HG02973 (cell line): ENCODE measurements at regions not wholly inside any gene's neighbourhood (a gene's known extent, or its start where the extent isn't known, plus 50 kb on each side); places are given as distances from the start of the nearest gene placed in this dataset.
"Not testable (repeated sequence)": the region's sequence is repeated elsewhere in the genome, so short reads cannot be mapped to it uniquely, and the experiment has no call there.

ENCODE experiments used
- ATAC-seq: cut with Tn5 transposase; IDR thresholded peaks from one replicate; pipeline ENCODE4 v1.9.1; 2021; ENCODE audit warnings: moderate library complexity; ENCODE audit not compliant: unreplicated experiment

DNA sequence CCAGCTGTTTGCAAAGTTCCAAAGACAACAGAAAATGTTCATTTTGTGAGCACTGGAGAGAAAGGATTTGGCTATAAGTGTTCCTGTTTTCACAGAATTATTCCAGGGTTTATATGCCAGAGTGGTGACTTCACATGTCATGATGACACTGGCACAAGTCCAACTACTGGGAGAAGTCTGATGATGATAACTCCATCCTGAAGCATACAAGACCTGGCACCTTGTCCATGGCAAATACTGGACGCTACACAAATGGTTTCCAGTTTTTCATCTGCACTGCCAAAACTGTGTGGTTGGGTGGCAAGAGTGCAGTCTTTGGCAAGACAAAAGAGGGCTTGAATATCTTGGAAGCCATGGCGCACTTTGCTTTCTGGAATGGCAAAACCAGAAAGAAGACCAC lies 385.0 kb downstream of the CDH11 start:
- no peak for ATAC-seq

DNA sequence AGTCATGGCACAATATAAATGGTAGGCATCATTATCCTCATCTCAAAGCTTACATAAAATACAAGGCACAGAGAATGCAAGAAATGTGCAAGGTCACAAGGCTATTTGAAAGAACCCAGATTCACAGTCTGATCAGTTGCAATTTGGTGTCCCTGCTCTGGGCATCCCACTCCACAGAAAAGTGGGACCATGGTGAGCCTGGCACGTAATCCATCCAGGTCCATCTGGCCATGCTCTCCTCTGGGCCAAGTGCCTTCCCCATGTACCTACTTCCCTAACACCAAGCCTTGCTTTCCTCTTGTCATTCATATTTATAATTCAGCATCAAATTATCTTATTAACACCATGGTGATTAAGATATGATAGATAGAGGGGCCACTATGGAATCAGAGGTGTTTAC lies 390.0 kb downstream of the CDH11 start:
- no peak for ATAC-seq

GRCh38 chr16:64730261-64730660 lies 391.6 kb downstream of the CDH11 start:
- no peak for ATAC-seq

DNA sequence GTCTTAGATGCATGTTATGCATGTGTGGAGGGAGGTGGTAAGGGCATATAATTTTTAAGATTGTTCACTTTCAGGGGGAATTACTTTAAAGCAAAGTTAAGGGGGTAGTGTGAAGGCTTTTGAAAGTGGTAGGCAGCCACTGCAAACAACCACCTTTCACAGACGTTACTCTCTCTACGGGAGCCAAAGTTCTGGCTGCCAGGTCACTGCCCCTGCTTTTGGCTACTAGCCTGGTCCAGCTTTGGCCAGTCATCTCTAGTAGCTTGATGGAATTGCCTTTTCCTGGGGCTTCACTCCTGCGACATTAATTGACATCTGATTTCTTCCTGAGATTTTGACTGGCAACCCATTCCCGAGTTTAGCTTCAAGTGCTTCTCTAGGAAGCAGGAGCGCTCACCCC lies 397.5 kb downstream of the CDH11 start:
- ATAC-seq = no peak

DNA sequence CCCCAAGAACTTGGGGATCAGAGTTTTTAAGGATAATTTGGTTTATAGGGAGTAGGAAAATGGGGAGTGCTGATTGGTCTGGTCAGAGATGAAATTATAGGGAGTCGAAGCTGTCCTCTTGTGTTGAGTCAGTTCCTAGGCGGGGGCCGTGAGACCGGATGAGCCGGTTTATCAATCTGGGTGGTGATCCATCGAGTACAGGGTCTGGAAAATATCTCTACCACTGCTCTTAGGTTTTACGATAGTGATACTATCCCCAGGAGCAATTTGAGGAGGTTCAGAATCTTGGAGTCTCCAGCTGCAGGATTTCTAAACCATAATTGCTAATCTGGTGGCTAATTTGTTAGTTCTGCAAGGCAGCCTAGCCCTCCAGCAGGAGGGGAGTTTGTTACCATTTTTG lies 403.4 kb downstream of the CDH11 start:
- no peak for ATAC-seq

GRCh38 chr16:64717871-64718270 lies 404.0 kb downstream of the CDH11 start:
- no peak for ATAC-seq

DNA sequence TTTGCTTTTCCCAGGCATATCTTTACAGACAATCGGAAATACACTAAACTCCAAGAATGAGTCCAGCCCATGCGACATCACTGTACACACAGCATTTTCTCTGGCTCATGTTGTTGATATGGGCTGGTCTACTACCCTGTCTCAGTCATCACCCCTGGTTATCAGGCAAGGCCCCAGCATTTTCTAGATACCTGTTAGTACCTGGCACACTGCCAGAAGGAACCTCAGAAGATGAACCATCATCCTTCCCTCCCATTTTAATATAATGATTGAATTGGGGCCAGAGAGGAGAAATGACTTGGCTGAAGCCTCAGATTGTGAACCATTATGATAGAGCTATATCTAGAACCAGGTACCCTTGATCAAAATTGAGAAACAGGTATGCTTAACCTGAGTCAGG lies 406.2 kb downstream of the CDH11 start:
- no peak for ATAC-seq

DNA sequence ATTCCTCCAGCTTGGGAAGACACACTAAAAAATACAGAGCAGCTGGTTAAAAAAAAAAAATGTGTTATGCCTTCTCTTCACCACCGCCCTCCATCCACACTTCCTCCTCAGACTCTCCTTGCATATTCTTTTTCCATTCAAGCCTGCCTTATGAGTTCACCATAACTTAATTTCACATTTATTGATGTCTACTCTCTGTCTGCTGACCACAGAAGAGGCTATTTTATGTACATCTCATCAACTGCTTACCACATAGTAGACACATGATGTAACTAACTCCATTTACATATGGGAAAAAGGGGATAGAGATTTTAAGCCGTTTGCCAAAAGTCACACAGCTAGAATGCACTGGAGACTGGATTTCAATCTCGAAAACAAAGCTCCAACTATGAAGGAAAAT lies 409.8 kb downstream of the CDH11 start:
- no peak for ATAC-seq

DNA sequence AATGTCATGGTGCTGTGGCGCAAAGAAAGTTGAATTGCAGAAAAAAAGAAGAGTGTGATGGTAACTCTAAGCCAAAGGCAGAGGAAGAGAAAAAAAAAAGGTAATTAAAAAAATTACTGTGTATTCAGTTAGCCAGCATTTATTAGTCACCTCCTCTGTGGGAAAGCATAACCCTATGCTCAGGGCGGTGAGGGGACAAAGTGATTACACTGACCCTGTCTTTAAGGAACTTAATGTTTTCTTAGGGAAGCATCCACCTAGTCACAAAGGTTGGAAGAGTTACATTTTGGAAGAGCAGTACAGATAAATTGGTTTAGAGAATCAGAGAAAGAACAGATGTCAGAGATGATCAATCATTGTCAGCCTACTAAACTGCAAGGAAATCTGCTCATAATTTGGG lies 410.3 kb downstream of the CDH11 start:
- no peak for ATAC-seq

GRCh38 chr16:64711026-64711425 lies 410.8 kb downstream of the CDH11 start:
- no peak for ATAC-seq

DNA sequence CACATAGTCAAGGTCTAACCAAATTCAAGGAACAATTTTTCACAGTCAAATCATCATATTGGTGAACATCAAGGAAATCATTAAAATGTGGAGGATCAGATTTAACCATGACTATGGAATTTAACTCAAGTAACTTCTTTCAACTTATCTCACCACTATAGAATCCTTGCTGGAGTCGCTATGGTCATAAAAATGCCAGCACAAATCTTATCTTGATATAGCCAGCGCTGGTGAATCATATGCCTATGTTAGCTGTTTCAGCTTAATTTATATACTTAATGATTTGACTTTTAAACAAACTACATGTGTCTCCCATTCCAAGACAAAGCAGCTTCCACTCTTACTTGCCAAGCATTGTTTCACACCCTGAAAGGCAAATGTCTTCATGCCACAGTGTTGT lies 416.4 kb downstream of the CDH11 start:
- no peak for ATAC-seq

DNA sequence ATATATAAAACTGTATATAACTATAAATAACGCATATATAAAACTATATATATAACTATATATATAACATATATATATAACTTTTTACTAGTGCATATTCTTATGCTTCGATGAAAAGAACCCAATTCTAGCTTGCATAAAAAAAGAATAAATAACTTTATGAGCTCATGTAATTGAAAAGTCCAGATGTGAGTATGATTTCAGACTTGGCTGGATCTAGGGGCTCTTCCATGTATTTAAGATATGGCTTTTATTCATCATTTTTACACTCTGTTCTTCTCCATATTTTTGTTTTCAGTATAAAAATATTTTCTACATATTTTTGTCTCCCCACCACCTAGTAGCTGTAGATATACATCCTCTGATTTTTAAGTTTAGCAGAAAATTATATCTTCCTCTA lies 417.5 kb downstream of the CDH11 start:
- ATAC-seq = no peak

DNA sequence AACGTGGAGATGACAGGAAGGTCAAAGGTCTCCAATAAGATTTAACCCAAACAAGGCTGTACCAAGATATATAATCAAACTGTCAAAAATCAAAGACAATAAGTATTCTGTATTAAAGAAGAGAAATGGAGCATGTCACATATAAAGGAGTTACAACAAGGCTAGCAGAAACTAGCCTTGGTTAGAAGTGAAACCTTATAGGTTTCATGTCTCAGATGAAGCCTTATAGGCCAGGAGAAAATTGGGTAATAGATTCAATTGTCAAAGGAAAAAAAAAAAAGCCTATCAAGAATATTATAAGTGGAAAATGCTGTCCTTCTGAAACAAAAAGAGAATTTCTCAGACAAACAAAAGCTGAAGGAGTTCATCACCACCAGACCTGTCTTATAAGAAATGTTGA lies 419.4 kb downstream of the CDH11 start:
- no peak for ATAC-seq

DNA sequence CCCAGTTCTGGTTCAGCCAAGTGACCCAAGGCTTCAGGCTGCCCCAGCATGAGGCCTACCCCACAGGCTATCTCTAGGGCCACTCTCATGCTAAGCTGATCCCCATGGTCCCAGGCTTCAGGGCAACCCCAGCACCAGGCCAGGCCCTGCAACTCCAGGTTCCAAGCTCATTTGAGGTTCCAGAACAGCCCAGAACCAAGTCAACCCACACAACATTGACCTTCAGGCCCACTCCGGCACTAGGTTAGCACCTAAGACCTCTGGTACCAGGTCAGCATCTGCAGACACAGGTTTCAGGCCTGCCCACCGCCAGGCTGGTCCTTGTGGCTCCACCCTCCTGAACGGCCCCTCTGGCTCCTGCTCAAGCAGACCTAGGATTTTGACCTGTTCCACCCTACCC lies 421.2 kb downstream of the CDH11 start:
- no peak for ATAC-seq

DNA sequence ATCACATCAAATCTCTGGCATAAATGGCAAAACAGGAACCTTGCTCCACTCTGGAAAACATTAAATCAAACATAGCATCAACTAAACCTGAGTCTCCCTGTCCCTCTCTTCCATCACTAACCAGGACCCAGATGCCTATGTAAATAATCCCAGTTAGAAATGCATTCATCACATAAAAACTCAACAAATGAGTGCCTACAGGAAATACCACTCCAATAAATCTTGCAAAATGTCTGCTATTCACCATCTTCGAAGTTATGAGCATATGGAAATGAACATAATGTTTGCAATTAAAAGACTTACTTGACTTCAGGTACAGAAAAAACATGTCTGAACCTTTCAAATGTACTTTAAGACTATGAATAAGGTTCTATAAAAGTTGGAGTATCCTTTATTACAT lies 425.0 kb downstream of the CDH11 start:
- ATAC-seq = no peak

GRCh38 chr16:64695684-64696083 lies 426.2 kb downstream of the CDH11 start:
- ATAC-seq = no peak

DNA sequence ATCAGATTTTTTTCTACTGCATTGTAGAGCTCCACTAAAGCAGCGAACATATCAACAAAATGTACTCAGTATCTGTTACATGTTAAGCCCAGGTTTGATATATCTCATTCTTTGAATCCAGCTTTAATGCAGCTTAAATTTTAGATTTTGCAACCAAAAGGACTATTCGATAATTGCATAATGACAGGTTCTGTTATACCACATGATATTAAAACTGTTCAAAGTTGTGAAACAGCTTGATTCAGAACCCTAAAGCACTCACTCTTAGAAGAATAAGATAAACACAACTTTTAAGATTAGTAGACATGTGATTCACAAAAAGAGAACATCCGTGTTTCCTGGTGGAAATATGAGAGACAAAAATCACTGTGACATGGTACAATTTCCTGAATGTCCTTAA lies 427.9 kb downstream of the CDH11 start:
- no peak for ATAC-seq

GRCh38 chr16:64687786-64688185 lies 434.1 kb downstream of the CDH11 start:
- ATAC-seq = no peak

DNA sequence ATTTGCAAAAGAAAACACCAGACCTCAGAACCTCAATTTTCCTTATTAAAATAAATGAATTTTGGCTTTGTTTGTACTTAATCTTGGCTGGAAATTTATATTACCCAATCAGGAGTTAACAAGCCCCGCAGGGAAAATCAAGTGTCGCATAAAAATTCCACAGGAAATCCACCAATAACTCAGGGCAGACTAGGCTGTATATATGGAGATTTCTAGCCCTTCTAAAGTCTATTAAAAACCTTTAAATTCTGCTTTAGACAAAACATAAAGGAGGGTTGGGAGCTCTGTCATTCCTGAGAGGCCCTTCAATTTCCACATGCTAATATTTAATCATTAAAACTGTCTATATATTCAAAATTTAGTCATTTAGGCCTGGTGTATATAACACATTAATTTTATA lies 434.7 kb downstream of the CDH11 start:
- no peak for ATAC-seq

GRCh38 chr16:64679976-64680690 lies 441.7 kb downstream of the CDH11 start:
- no peak for ATAC-seq

DNA sequence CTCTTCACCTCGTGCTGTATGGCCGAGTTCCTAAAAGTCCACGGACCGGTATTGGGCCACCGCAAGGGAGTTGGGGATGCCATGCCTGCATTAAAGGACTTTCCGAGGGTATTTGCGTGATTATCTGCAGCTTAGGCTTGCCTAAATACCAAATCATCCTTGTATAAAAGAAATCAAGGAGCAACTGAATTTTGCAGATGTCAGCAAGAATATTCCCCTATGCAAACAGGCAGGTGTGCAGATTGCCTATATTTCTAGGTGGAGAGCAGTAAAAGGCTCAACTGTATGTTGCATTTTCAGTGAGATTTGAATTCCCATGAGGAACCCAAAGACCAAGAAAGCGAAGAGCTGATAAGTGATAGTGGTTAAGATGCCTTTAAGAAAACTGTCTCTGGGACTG lies 452.3 kb downstream of the CDH11 start:
- ATAC-seq = no peak

DNA sequence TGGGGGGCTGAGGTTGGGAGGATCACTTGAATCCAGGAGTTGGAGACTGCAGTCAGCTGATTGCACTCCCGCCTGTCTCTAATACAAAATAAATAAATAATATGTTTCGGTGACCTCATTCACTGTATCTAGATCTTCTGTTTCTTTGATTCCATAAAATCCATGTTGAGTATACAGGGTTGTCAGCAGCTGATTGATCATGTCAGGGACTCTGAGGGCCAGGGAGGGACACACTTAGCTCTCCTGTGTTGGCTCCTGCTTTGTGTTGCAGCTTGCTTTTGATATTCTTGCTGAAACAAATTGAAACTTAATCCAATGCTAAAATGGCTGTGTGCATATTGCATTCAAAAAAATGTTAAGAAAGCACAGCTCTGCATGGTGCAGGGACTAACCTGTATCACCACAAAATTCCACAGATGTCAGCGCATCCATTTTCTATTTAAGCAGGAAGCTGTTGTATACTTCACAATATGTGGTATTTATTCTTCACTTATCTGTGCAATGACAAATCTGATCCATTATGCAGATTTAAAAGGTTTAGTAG lies 454.5 kb downstream of the CDH11 start:
- no peak for ATAC-seq

DNA sequence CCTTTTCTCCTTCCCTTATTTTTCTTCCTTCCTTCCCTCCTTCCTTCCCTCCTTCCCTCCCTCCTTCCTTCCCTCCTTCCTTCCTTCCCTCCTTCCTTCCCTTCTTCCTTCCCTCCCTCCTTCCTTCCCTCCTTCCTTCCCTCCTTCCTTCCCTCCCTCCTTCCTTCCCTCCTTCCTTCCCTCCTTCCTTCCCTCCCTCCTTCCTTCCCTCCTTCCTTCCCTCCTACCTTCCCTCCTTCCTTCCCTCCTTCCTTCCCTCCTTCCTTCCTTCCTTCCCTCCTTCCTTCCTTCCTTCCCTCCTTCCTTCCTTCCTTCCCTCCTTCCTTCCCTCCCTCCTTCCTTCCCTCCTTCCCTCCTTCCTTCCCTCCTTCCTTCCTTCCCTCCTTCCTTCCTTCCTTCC lies 459.6 kb downstream of the CDH11 start:
- ATAC-seq = not testable (repeated sequence)
